ENCODE measurements at regions not wholly inside any gene's neighbourhood (a gene's known extent, or its start where the extent isn't known, plus 50 kb on each side); places are given as distances from the start of the nearest gene placed in this dataset.

DNA sequence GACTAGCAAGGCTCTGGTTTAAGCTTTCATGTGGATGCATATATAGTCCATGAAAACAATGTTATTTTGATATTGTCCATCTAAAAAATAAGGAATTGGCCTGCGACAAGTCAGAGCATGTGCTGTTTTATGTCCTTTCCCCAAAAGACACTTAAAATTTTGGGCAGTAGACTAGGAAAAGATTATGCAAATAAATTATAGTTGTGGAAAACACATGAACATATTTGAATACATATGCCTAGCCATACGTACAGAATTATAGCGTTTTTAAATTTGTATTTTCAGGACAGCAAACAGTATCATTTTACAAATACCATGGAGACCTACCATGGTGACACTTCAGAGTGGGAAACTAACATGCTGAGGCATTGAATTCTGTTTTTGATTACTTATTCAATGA, 113.8 kb upstream of the SLC5A12 start:
- no peak overlapping the region for H3K27ac ChIP-seq
- H3K4me1 ChIP-seq (replicated peaks), result no peaks in the 10 kb centered on the region
- intact Hi-C loops (cut with DNase I), result no loop called here
- 90% methylated on average over 3 of the region's 3 CpGs for WGBS
- no peaks in the 10 kb centered on the region for H3K9me3 ChIP-seq
- TF ChIP-seq POLR2AphosphoS5 (IDR thresholded peaks at IDR 0.05) (no peak), POLR2A (IDR thresholded peaks at IDR 0.05) (no peak), CTCF (IDR thresholded peaks at IDR 0.05) (no peak)
- H3K4me3 ChIP-seq, result no peak overlapping the region
- no peak for DNase-seq (ENCODE audit: low spot score)
- no peaks in the 10 kb centered on the region for H3K27me3 ChIP-seq (replicated peaks; ENCODE audit: insufficient read depth)
- H3K36me3 ChIP-seq, result no peaks in the 10 kb centered on the region

- WGBS, result 93% methylated on average over 2 of the region's 2 CpGs
Measured at GRCh38 chr11:26837154-26837553, 115.3 kb upstream of the SLC5A12 start.

DNA sequence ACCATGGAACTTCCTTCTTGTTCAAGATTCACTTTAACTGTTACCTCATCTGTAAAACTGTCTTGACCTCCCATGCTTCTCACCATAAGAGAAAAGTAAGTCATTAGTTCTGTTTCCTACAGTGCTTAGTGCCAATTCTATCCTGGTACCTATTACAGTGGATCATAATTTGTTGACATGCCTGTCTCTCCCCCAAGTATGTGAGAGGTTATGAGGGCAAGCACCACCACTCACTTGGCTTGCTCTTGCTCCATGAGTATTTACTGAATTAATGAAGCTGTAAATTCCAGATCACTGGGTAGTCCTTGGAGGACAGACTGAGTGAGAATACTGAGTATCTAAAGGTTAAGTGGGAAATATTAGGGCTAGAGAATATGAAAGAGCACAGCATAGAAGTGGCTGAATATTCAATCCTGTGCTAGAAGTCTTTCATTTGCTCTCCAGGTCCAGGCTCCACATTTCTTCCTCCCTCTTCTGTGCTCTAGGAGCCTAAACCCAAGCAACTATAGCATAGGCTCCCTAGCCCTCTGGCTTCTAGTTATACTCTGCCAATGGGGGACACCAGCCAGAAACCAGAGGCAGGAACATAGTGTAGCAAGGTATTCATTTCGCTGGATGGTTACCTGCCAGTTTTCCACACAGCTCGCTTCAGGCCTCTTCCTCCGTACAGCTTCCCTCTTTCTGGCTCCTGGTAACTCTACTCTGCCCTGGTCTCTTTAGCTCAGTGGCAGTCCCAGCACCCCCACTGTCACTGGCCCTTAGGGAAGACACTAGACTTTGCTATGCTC, 118.2 kb upstream of the SLC5A12 start:
- 92% methylated on average over 3 of the region's 3 CpGs for WGBS
- intact Hi-C loops (cut with DNase I), result loop anchor here (10.0 kb wide), 1 partner anchor 245 kb away; no protein-coding TSS in a partner anchor
- no peaks in the 10 kb centered on the region for H3K9me3 ChIP-seq
- no peak for DNase-seq (ENCODE audit: low spot score)
- no peaks in the 10 kb centered on the region for H3K4me1 ChIP-seq (replicated peaks)
- H3K27ac ChIP-seq, result no peak overlapping the region
- TF ChIP-seq POLR2AphosphoS5 (IDR thresholded peaks at IDR 0.05), result no peak
- no peak for TF ChIP-seq POLR2A (IDR thresholded peaks at IDR 0.05)
- TF ChIP-seq CTCF (IDR thresholded peaks at IDR 0.05), result no peak
- H3K36me3 ChIP-seq, result no peaks in the 10 kb centered on the region
- no peaks in the 10 kb centered on the region for H3K27me3 ChIP-seq (replicated peaks; ENCODE audit: insufficient read depth)
- H3K4me3 ChIP-seq, result no peak overlapping the region

More at GRCh38 chr11:26837154-26837553, 115.3 kb upstream of the SLC5A12 start:
- Histone ChIP-seq H3K27me3 (replicated peaks; ENCODE audit: insufficient read depth) (no peaks in the 10 kb centered on the region), H3K36me3 (no peaks in the 10 kb centered on the region), H3K27ac (no peak overlapping the region), H3K9me3 (no peaks in the 10 kb centered on the region), H3K4me1 (replicated peaks) (no peaks in the 10 kb centered on the region), H3K4me3 (no peak overlapping the region)
- DNase-seq (ENCODE audit: low spot score), result no peak
- intact Hi-C loops (cut with DNase I), result no loop called here
- no peak for TF ChIP-seq POLR2AphosphoS5 (IDR thresholded peaks at IDR 0.05)
- TF ChIP-seq CTCF (IDR thresholded peaks at IDR 0.05), result no peak
- TF ChIP-seq POLR2A (IDR thresholded peaks at IDR 0.05), result no peak

DNA sequence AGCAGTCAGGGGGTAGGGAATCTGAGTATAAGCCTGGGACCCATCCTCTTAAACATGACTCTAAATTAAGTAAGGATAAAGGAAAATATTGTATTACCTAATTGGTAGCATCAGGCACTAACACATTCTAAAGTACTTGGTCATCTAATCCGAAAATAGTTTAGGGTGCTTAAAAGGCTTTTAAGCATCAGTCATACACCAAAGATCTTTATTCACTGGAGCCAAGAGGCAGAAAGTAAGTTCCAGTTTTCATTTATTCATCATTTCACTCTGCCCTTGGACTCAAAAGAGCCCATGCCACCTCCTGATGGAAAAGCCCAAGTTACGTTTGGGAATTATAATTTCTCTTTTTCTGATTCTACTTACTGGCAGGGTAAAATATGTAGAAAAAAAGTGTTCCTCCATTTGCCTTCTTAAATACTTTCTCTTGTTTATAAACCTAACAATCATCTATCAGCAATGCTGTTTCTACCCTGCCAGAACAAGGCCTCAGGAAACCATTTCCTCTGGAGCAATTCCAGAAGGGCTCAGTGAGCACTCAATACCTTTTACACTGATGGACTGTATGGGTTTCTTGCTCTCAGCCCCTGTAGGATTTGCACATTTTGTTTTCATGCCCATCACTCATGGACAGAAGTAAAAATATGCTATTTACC, 120.1 kb upstream of the SLC5A12 start:
- Histone ChIP-seq H3K4me1 (replicated peaks) (no peaks in the 10 kb centered on the region), H3K36me3 (no peaks in the 10 kb centered on the region), H3K27ac (peak overlapping the region in 1 of 2 donors; percentile 39), H3K27me3 (replicated peaks; ENCODE audit: insufficient read depth) (no peaks in the 10 kb centered on the region), H3K4me3 (no peak overlapping the region), H3K9me3 (no peaks in the 10 kb centered on the region)
- DNase-seq (ENCODE audit: low spot score), result no peak
- intact Hi-C loops (cut with DNase I), result loop anchor here (10.0 kb wide), 1 partner anchor 243 kb away; no protein-coding TSS in a partner anchor
- TF ChIP-seq POLR2AphosphoS5 (IDR thresholded peaks at IDR 0.05) (no peak), POLR2A (IDR thresholded peaks at IDR 0.05) (no peak), CTCF (IDR thresholded peaks at IDR 0.05) (no peak)
- whole genome bisulfite sequencing, result 58% methylated on average over 2 of the region's 2 CpGs

Measured in prostate gland (tissue), 2 donors.